ENCODE measurements at regions not wholly inside any gene's neighbourhood (a gene's known extent, or its start where the extent isn't known, plus 50 kb on each side); places are given as distances from the start of the nearest gene placed in this dataset.
"Not testable (repeated sequence)": the region's sequence is repeated elsewhere in the genome, so short reads cannot be mapped to it uniquely, and the experiment has no call there.

DNA sequence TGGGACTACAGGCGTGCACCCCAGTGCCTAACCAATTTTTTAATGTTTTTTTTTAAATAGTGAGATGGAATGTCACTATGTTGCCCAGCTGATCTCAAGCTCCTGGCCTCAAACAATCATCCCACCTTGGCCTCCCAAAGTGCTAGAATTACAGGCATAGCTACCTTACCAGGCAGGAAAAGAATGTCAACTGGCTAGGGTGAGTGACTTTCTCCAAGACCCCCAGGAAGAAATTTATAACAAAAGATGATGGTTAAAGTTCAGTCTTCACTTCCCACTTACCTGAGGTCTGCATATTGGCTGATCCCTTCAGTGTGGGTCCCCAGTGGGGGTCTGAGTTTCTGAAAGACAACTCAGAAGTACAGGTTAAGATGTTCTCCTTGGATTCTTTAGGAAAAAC lies 893.0 kb downstream of the UQCRFS1 start:
- no peak for DNase-seq (ENCODE audit: low spot score)

DNA sequence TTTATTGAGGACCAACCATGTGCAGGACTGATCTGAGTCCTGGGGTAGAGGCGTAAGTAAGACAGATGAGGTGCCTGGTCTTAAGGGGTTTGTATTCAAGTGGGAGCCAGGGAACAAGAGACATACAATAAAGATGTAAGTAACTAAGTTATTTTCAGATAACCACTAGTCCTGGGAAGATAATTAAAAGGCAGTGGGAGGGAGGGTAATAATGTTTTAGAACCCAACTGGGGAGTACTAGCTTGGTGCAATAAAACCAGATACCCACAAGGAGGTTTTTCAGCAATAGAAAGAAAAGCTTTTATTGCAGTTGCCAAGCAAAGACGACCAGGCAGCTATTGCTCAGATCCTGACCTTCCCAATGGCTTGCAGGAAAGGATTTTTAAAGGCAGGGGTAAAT lies 893.7 kb downstream of the UQCRFS1 start:
- no peak for DNase-seq (ENCODE audit: low spot score)

DNA sequence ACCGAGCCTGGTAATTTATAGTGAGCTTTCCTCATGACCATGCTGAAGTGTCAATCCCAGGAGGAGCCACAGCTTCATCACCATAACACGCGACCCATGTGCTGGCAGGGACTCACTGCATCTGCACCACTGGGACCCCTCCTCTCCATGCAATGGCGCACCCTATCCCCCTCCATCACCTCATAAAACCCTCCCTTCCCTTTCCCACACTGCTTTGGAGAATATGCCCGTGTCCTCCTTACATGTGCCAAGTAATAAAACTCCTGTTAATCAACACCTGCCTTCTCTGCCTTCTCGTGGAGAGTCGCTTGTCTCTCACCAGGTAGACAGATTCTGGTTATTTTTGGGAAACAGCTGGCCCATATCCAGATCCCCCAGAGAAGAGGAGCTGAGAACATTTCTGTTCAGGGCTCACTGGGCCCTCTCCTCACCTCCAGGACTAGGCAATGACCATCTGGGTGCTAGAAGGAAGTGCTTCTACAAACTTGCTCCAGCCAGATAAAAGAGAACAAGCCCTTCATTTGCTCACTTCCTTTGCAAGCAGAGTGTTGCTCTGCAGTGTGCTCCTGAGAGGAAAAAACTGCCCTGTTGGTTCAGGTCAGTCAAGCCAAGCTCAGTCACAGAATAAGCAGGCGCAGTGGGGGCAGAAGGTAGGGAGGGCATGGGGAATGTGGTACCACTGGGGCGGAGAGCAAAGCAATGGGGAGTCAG lies 894.3 kb downstream of the UQCRFS1 start:
- no peak for DNase-seq (ENCODE audit: low spot score)

DNA sequence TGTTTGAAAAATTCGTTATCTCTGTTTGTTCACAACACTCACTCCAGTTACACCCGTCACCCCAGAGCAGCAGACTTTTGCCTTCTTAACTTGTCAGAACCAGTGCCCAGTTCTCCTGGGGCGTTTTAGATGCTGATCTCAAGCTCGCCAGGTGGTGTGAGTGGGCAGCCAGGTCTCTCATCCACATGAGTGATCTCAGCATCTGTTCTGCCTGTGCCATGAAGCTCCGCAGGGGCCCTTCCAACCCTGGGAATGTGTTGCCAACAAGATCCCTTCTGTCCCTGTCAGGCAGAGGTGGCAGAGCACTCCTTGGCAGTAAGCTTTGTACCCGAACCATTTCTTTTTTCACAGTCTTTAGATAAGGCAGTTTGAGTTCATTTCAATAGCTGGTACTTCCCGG lies 896.5 kb downstream of the UQCRFS1 start:
- no peak for DNase-seq (ENCODE audit: low spot score)

- no peak for DNase-seq (ENCODE audit: low spot score)
Observed at GRCh38 chr19:28314756-28315155, 898.2 kb downstream of the UQCRFS1 start.

DNA sequence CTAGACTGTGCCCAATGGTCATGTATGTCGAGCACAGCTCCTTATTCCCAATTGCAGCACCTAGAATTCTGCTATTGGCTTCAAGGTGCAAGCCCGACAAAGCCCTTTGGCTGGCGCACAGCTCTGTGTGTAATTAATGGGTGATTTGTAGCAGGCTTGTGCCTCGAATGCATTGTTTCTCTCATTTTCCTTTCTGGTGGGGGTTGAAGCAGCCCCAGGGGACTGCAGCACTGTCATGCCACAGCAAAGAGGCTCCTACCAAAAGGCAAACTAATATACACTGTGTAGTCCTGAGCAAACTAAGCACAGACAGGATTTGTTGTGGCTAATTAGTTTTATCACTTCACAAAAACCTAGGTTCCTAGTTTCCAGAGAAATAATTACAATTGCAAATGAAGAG lies 898.7 kb downstream of the UQCRFS1 start:
- DNase-seq (ENCODE audit: low spot score): no peak

GRCh38 chr19:28313633-28314032 lies 899.3 kb downstream of the UQCRFS1 start:
- DNase-seq (ENCODE audit: low spot score): no peak

DNA sequence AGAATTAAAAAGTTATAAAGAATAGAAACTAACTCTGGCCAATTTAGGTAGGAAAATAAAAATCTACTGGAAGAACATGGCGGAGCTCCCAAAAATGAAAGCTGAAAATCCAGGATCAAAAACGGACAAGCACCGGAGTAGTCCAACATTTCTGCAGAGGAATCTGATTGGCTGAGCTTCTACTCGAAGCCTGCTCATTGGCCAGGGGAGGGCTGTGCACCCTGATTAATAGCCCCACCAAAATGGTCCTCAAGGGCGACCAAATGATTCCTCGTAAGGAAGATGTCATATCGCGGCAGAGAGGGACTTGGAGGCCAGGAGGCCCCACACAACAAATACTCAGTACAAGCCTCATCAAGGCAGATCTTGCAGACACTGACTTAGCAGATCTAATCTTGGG lies 900.7 kb downstream of the UQCRFS1 start:
- DNase-seq (ENCODE audit: low spot score): no peak

DNA sequence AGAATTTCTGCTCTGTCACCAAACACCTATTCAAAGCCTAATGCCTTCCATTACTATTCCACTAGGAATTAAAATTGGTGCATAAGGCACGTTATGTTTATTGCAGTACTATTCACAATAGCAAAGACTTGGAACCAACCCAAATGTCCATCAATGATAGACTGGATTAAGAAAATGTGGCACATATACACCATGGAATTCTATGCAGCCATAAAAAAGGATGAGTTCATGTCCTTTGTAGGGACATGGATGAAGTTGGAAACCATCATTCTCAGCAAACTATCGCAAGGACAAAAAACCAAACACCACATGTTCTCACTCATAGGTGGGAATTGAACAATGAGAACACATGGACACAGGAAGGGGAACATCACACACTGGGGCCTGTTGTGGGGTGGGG lies 902.1 kb downstream of the UQCRFS1 start:
- DNase-seq (ENCODE audit: low spot score): not testable (repeated sequence)

DNA sequence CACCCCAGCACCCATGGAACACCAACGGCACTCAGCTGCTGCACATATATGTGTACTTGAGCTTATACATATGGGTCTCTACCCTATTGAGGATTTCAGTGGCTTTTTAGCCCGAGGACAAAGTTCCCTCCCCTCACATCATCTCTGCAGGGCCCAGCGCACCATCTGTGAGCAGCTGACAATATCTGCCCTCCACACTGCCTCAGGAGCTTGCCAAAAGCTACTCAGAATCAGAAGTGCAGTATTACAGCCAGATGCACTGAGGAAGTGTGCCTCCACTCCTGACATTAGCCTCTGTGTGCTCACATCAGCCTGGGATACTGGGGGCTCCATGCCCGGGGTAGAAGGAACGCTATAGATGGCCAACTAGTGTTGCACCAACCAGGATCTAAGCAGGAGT lies 903.9 kb downstream of the UQCRFS1 start:
- no peak for DNase-seq (ENCODE audit: low spot score)

DNA sequence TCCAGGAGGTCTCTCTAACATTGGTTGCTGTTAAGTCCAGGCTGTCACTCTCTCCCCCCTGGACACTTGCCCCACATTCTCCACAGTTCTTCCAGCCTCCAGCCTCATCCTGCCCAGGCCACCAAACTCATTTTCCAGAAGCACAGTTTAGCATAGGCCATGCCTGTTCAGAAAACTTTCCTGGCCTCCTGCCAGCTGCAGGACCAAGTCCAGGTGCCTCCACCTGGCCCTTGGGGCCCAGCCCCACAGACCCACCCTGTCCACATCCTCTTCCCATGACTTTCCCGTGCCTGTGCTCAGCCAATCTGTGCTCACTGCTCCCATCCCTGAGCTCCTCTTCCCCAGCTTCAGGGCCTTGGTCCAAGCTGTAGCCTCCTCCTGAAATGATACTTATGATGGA lies 905.0 kb downstream of the UQCRFS1 start:
- no peak for DNase-seq (ENCODE audit: low spot score)

- no peak for DNase-seq (ENCODE audit: low spot score)
Observed at GRCh38 chr19:28307487-28307886, 905.5 kb downstream of the UQCRFS1 start.

- no peak for DNase-seq (ENCODE audit: low spot score)
Observed at GRCh38 chr19:28305513-28305912, 907.4 kb downstream of the UQCRFS1 start.

DNA sequence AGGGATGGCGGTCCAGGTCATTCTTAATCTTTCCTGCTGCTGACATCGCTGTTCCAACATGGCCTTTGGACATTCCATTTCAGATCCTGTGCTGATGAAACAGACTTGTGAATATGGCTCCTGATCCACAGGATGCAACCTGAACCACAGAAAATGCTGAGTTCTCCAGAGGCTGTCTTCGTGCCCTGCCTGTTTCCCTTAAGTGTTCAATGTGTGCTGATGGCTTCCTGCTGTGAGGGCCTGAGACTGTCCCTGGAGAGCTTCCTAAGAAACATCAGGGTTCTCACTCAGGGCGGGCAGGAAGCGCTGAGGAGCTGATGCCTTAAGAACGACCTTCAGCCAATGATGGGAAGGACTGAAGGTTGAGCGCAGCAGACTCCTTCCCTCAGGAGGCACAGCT lies 909.4 kb downstream of the UQCRFS1 start:
- DNase-seq (ENCODE audit: low spot score): no peak

DNA sequence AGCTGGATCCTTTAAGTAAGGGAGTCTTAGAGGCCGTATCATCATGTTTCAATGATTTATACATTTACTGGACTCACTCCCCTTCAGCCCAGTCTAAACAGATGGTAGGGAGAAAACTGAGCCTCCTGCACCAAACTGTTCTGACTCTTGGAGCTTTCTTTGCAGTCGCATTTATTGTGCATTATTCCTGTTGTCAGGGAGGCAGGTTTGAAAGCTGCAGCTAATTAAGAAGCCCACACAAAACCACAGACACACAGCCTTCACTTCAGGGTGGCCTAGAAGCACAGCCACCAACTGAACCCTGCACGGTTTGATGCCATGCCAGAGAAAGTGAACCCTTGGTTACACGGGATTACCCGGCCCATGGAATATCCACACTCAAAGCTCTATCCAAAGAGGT lies 911.0 kb downstream of the UQCRFS1 start:
- no peak for DNase-seq (ENCODE audit: low spot score)

GRCh38 chr19:28301463-28301862 lies 911.5 kb downstream of the UQCRFS1 start:
- no peak for DNase-seq (ENCODE audit: low spot score)

GRCh38 chr19:28299649-28300048 lies 913.3 kb downstream of the UQCRFS1 start:
- no peak for DNase-seq (ENCODE audit: low spot score)

DNA sequence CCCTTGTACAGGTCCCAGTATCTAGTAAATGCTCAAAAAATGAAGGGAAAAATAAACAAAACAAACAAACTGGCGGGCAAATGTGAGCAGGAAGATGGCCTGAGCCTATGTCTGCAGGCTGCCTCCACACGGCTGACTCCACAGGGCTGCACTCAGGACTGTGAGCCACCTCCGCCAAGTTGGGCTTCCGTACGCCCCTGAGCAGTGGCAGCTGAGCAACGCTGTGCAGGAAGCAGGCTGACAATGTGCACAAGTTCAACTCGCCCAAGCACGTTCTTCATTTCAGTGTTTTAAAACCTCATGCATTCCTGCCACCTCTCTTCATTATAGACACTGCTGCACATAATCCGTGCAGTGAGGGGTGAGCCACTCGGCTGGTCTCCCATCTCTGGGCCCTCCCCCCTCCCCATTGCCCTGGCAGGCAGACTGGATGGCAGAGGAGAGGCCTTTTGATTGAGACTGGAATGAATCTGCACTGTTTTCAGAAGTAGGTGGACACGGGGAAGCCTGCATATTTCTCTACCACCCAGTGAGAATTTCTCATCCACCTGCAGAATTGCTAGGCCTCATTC lies 915.3 kb downstream of the UQCRFS1 start:
- DNase-seq (ENCODE audit: low spot score): no peak

GRCh38 chr19:28297036-28297435 lies 915.9 kb downstream of the UQCRFS1 start:
- DNase-seq (ENCODE audit: low spot score): no peak

DNA sequence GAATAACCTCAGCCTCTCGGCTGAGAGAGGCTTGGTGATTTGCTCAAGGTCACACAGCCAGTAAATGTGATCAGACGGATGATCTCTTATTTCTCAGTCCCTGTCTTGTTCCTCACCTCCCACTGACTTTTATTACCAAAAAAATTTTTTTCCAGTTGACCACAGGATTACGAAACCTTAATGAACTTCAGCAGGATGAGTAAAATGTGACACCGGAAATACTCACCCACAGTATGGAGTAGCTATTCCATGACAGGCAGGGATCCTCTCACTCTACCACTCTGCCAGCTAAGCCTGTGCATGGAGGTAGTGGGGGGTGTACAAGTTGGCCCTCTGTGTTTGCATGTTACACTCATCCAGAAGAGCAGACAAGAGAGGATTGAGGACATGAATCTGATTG lies 916.4 kb downstream of the UQCRFS1 start:
- DNase-seq (ENCODE audit: low spot score): no peak

GRCh38 chr19:28294975-28295374 lies 918.0 kb downstream of the UQCRFS1 start:
- DNase-seq (ENCODE audit: low spot score): not testable (repeated sequence)

DNA sequence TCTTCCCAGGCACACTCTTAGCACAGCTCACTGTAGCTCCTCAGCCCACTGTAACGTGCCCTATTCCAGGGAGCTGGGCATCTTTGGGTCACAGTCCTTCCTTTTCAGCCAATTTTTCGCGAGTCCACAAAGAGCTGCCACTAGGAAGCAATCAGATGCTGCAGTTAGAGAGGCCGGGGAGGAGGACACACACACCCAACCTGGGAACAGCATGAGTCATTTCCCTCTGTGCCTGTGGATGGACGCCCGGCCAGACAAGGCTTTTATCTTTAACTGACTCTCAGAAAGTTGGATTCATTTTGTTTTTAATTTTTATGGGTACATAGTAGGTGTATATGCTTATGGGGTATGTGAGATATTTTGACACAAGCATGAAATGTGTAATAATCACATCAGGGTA lies 918.6 kb downstream of the UQCRFS1 start:
- DNase-seq (ENCODE audit: low spot score): no peak

- no peak for DNase-seq (ENCODE audit: low spot score)
Observed at GRCh38 chr19:28293685-28294084, 919.3 kb downstream of the UQCRFS1 start.

GRCh38 chr19:28292822-28293500 lies 920.0 kb downstream of the UQCRFS1 start:
- DNase-seq (ENCODE audit: low spot score): no peak
